Mesothelial cell of epicardium (in vitro differentiated cells): ENCODE measurements at regions not wholly inside any gene's neighbourhood (a gene's known extent, or its start where the extent isn't known, plus 50 kb on each side); places are given as distances from the start of the nearest gene placed in this dataset.

Source experiments
- DNase-seq, 2 experiments: peaks; one replicate each; pipeline ENCODE4 v3.0.0; 2021; ENCODE audit warnings: low spot score in 2 of 2; ENCODE audit not compliant: unreplicated experiment in 2 of 2
- H3K27ac Mint-ChIP-seq: 2 replicates; pipeline ENCODE4 v1.8.0; 2021; ENCODE audit warnings: mixed read lengths
- H3K27me3 Mint-ChIP-seq: 2 replicates; pipeline ENCODE4 v1.8.0; 2021; ENCODE audit warnings: low read depth, mixed read lengths
- H3K36me3 Mint-ChIP-seq: 2 replicates; pipeline ENCODE4 v1.8.0; 2021; ENCODE audit warnings: mixed read lengths
- H3K4me1 Mint-ChIP-seq: 2 replicates; pipeline ENCODE4 v1.8.0; 2021; ENCODE audit warnings: mixed read lengths
- H3K4me3 Mint-ChIP-seq: 2 replicates; pipeline ENCODE4 v1.8.0; 2021; ENCODE audit warnings: mild to moderate bottlenecking, moderate library complexity, mixed read lengths
- H3K9me3 Mint-ChIP-seq: 2 replicates; pipeline ENCODE4 v1.8.0; 2021; ENCODE audit warnings: mixed read lengths
- CTCF ChIP-seq: fragments of 200-600 bp; sonication (generic); IDR thresholded peaks from one replicate; pipeline ENCODE4 v1.5.0; 2021; ENCODE audit warnings: antibody characterized with exemption; ENCODE audit not compliant: unreplicated experiment

GRCh38 chr5:68734781-68735180, 359.0 kb upstream of the SLC30A5 start:
- no peak for TF ChIP-seq CTCF
- no peaks in the 10 kb centered on the region for H3K36me3 Mint-ChIP-seq
- no peak overlapping the region for H3K27ac Mint-ChIP-seq
- H3K4me3 Mint-ChIP-seq, result no peak overlapping the region
- H3K4me1 Mint-ChIP-seq, result peaks cover 9% of the 10 kb centered on the region
- no peaks in the 10 kb centered on the region for H3K9me3 Mint-ChIP-seq
- DNase-seq, result no peak
- H3K27me3 Mint-ChIP-seq, result no peaks in the 10 kb centered on the region

- TF ChIP-seq CTCF, result no peak
- no peak for DNase-seq
- Mint-ChIP-seq H3K27me3 (no peaks in the 10 kb centered on the region), H3K27ac (no peak overlapping the region), H3K4me1 (no peaks in the 10 kb centered on the region), H3K9me3 (no peaks in the 10 kb centered on the region), H3K4me3 (no peak overlapping the region), H3K36me3 (no peaks in the 10 kb centered on the region)
Measured at GRCh38 chr5:68738236-68738635, 355.6 kb upstream of the SLC30A5 start.

GRCh38 chr5:68738841-68739240, 355.0 kb upstream of the SLC30A5 start:
- no peak overlapping the region for H3K27ac Mint-ChIP-seq
- no peaks in the 10 kb centered on the region for H3K36me3 Mint-ChIP-seq
- TF ChIP-seq CTCF, result no peak
- H3K27me3 Mint-ChIP-seq, result no peaks in the 10 kb centered on the region
- no peak overlapping the region for H3K4me3 Mint-ChIP-seq
- DNase-seq, result no peak
- H3K4me1 Mint-ChIP-seq, result no peaks in the 10 kb centered on the region
- no peaks in the 10 kb centered on the region for H3K9me3 Mint-ChIP-seq

- Mint-ChIP-seq H3K4me3 (no peak overlapping the region), H3K27ac (no peak overlapping the region), H3K27me3 (no peaks in the 10 kb centered on the region), H3K4me1 (no peaks in the 10 kb centered on the region), H3K9me3 (no peaks in the 10 kb centered on the region), H3K36me3 (no peaks in the 10 kb centered on the region)
- TF ChIP-seq CTCF, result no peak
- DNase-seq, result no peak
Measured at GRCh38 chr5:68739752-68740151, 354.1 kb upstream of the SLC30A5 start.

GRCh38 chr5:68740226-68740910, 353.4 kb upstream of the SLC30A5 start:
- DNase-seq, result no peak
- no peaks in the 10 kb centered on the region for H3K27me3 Mint-ChIP-seq
- no peaks in the 10 kb centered on the region for H3K36me3 Mint-ChIP-seq
- H3K9me3 Mint-ChIP-seq, result no peaks in the 10 kb centered on the region
- peaks cover 5% of the 10 kb centered on the region for H3K4me1 Mint-ChIP-seq
- no peak overlapping the region for H3K4me3 Mint-ChIP-seq
- no peak overlapping the region for H3K27ac Mint-ChIP-seq
- no peak for TF ChIP-seq CTCF

- Mint-ChIP-seq H3K36me3 (no peaks in the 10 kb centered on the region), H3K4me3 (no peak overlapping the region), H3K27ac (no peak overlapping the region), H3K9me3 (no peaks in the 10 kb centered on the region), H3K4me1 (peaks cover 39% of the 10 kb centered on the region), H3K27me3 (no peaks in the 10 kb centered on the region)
- TF ChIP-seq CTCF, result no peak
- DNase-seq, result no peak
Measured at GRCh38 chr5:68744206-68744605, 349.6 kb upstream of the SLC30A5 start.
